IMR-90 (cell line): ENCODE measurements at regions not wholly inside any gene's neighbourhood (a gene's known extent, or its start where the extent isn't known, plus 50 kb on each side); places are given as distances from the start of the nearest gene placed in this dataset.

Experiments used
- ATAC-seq: fragments of 200-7000 bp; cut with Tn5 transposase; 2 replicates; pipeline ENCODE4 v1.9.1; 2020; ENCODE audit warnings: low read depth, mild to moderate bottlenecking, moderate library complexity
- BruUV-seq: library from RNA; stranded (reverse); fragments of 400-500 nt; replicated peaks from 2 replicates; lab custom pipeline; 2021; lab: Mats Ljungman, UMichigan
- CTCF ChIA-PET: fragments of 300-600 bp; formaldehyde crosslinking; extraction: SDS; loops from one replicate; lab custom pipeline; 2021; ENCODE audit warnings: antibody characterized with exemption; lab: Yijun Ruan, JAX
- POLR2A ChIA-PET: fragments of 300-600 bp; sonication (Branson Sonifier 250); formaldehyde crosslinking; loops from one replicate; lab custom pipeline; 2022; ENCODE audit warnings: antibody characterized with exemption; ENCODE audit not compliant: unreplicated experiment; lab: Charles Lee
- DNase-seq: peaks from one replicate; pipeline ENCODE4 v3.0.0; 2013
- H2AFZ ChIP-seq: replicated peaks from 2 replicates; pipeline ENCODE3; 2013; ENCODE audit warnings: low read length, mild to moderate bottlenecking; ENCODE audit not compliant: poor library complexity
- H2AK5ac ChIP-seq: 2 replicates; pipeline ENCODE4 v1.6.1; 2013; ENCODE audit warnings: low read depth, low read length, inconsistent platforms
- H2AK9ac ChIP-seq: replicated peaks from 2 replicates; pipeline ENCODE3; 2013; ENCODE audit warnings: mild to moderate bottlenecking, low read depth, low read length, moderate library complexity; ENCODE audit not compliant: poor library complexity
- H2BK120ac ChIP-seq: 2 replicates; pipeline ENCODE4 v1.6.1; 2013; ENCODE audit warnings: low read depth, low read length, inconsistent platforms
- H2BK15ac ChIP-seq: 3 replicates; pipeline ENCODE4 v1.6.1; 2013; ENCODE audit warnings: low read depth, low read length, inconsistent platforms
- H2BK20ac ChIP-seq: 2 replicates; pipeline ENCODE4 v1.6.1; 2013; ENCODE audit warnings: low read depth, mild to moderate bottlenecking, inconsistent platforms, low read length, moderate library complexity
- H2BK5ac ChIP-seq: 2 replicates; pipeline ENCODE4 v1.6.1; 2013; ENCODE audit warnings: mild to moderate bottlenecking, low read depth, low read length, inconsistent platforms; ENCODE audit not compliant: poor library complexity, severe bottlenecking
- H3K14ac ChIP-seq: replicated peaks from 2 replicates; pipeline ENCODE4 v1.6.1; 2013; ENCODE audit warnings: low read depth, low read length, inconsistent platforms
- H3K18ac ChIP-seq: 2 replicates; pipeline ENCODE4 v1.6.1; 2013; ENCODE audit warnings: low read depth, low read length, control low read depth
- H3K23ac ChIP-seq: 2 replicates; pipeline ENCODE4 v1.6.1; 2013; ENCODE audit warnings: low read depth, low read length, inconsistent platforms
- H3K27ac ChIP-seq: 2 replicates; pipeline ENCODE4 v1.5.1; 2013; ENCODE audit warnings: mild to moderate bottlenecking, control low read depth, low read length; ENCODE audit not compliant: insufficient read depth
- H3K27me3 ChIP-seq: 2 replicates; pipeline ENCODE4 v1.6.1; 2013; ENCODE audit warnings: low read length; ENCODE audit not compliant: control insufficient read depth, insufficient read depth
- H3K36me3 ChIP-seq: 2 replicates; pipeline ENCODE4 v1.6.1; 2013; ENCODE audit warnings: low read length, mixed read lengths; ENCODE audit not compliant: control insufficient read depth, insufficient read depth
- H3K4ac ChIP-seq: 2 replicates; pipeline ENCODE4 v1.6.1; 2013; ENCODE audit warnings: low read depth, low read length, inconsistent platforms
- H3K4me1 ChIP-seq: 2 replicates; pipeline ENCODE4 v1.6.1; 2013; ENCODE audit warnings: low read length, mixed read lengths; ENCODE audit not compliant: control insufficient read depth, insufficient read depth
- H3K4me2 ChIP-seq: 2 replicates; pipeline ENCODE4 v1.6.1; 2013; ENCODE audit warnings: low read depth, mild to moderate bottlenecking, control low read depth, low read length, moderate library complexity
- H3K4me3 ChIP-seq: 2 replicates; pipeline ENCODE4 v1.5.1; 2013; ENCODE audit warnings: low read depth, mild to moderate bottlenecking, control low read depth, low read length, moderate library complexity; ENCODE audit not compliant: insufficient read depth
- H3K56ac ChIP-seq: 2 replicates; pipeline ENCODE4 v1.6.1; 2013; ENCODE audit warnings: low read length, inconsistent platforms; ENCODE audit not compliant: insufficient read depth; ENCODE audit errors: extremely low read depth
- H3K79me1 ChIP-seq, 2 experiments: 2 replicates each; pipeline ENCODE4 v1.6.1; 2013; ENCODE audit warnings: low read length in 2 of 2, inconsistent platforms in 1 of 2, low read depth in 1 of 2
- H3K9ac ChIP-seq: 2 replicates; pipeline ENCODE4 v1.6.1; 2013; ENCODE audit warnings: low read depth, low read length, control low read depth
- H3K9me1 ChIP-seq: 2 replicates; pipeline ENCODE4 v1.6.1; 2013; ENCODE audit warnings: low read length, inconsistent platforms; ENCODE audit not compliant: insufficient read depth
- H3K9me3 ChIP-seq: 2 replicates; pipeline ENCODE4 v1.6.1; 2013; ENCODE audit warnings: low read length; ENCODE audit not compliant: control insufficient read depth, insufficient read depth
- H4K20me1 ChIP-seq: 2 replicates; pipeline ENCODE4 v1.6.1; 2013; ENCODE audit warnings: low read length, inconsistent platforms; ENCODE audit not compliant: insufficient read depth
- H4K5ac ChIP-seq: 2 replicates; pipeline ENCODE4 v1.6.1; 2013; ENCODE audit warnings: mild to moderate bottlenecking, low read depth, low read length, control low read depth
- H4K8ac ChIP-seq, 2 experiments: 2 replicates each; pipeline ENCODE4 v1.6.1; 2013; ENCODE audit warnings: low read depth in 2 of 2, low read length in 2 of 2, control low read depth in 1 of 2, inconsistent platforms in 1 of 2
- H4K91ac ChIP-seq: 2 replicates; pipeline ENCODE4 v1.6.1; 2013; ENCODE audit warnings: low read depth, low read length, inconsistent platforms; ENCODE audit not compliant: insufficient read depth
- BHLHE40 ChIP-seq: fragments of 150-350 bp; IDR thresholded peaks from 2 replicates; pipeline ENCODE4 v1.6.1; 2016; ENCODE audit warnings: mild to moderate bottlenecking, low read depth, low read length
- RAD21 ChIP-seq: IDR thresholded peaks from 2 replicates; pipeline ENCODE4 v1.6.1; 2012; ENCODE audit warnings: low read length, improper control_type of control experiment
- WGBS, 2 experiments: methylation state at CpG; one replicate each; pipeline versions ENCODE4 v1.1.5 to v1.1.7; 2013; ENCODE audit warnings: missing lambda C conversion rate in 2 of 2; ENCODE audit not compliant: insufficient read length in 1 of 2; ENCODE audit errors: extremely low coverage in 2 of 2; 5-methylcytosine and 5-hydroxymethylcytosine counted together
- dilution Hi-C: fragments of 300-500 bp; cut with HindIII; formaldehyde crosslinking; loops from one replicate; pipeline ENCODE4 v1.14.3; 2018; ENCODE audit warnings: low sequenced_read_pairs; ENCODE audit not compliant: unreplicated experiment
- in situ Hi-C: fragments of 300-500 bp; cut with MboI; formaldehyde crosslinking; loops from 3 replicates; pipeline ENCODE4 v1.14.3; 2019; ENCODE audit warnings: low sequenced_read_pairs, inconsistent platforms, mixed read lengths
- intact Hi-C: fragments of 100-400 bp; cut with micrococcal nuclease; formaldehyde crosslinking; loops from 2 replicates; pipeline ENCODE4 v1.10.0; 2022

DNA sequence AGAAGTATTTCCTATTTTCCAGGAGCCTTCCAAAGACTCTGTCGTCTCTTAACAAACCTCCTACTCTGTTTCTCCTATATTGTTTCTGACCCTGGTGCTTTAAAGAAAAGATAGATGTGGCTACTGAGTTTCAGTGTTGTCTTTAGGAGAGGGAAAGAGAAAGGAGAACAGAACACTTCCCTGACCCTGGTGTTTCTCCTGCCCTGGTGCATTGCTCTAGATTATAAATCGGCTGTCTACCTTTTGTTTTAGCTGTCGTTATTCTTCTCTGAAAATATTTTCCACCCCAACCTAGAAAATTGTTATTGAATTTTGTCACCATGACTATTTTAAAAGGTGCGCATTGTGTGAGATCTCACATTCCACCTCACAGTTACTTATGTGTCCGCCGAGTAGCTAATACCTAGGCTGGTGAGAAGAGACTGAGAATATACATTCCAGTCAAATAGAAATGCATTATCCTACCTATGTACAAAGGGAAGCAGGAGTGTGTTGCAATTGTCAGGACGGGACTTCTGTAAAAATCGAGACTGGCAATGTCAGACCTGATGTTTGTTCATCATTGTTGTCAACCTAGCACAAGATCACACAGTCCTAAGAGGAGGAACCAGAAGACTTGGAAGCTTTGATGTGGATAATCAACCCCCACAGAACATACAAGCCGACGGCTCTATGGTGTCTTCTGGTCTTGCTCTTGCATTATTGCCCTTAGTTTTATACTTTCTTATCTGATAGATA lies 108.7 kb upstream of the SLC38A4 start:
- no peak overlapping the region for H2AK9ac ChIP-seq
- H3K27ac ChIP-seq: no peak overlapping the region
- H2AK5ac ChIP-seq: no peak overlapping the region
- no peak overlapping the region for H3K4me2 ChIP-seq
- no peak overlapping the region for H4K5ac ChIP-seq
- no peak overlapping the region for H2BK120ac ChIP-seq
- no peak for DNase-seq
- H3K4me3 ChIP-seq: no peak overlapping the region
- no peak overlapping the region for H2BK15ac ChIP-seq
- H3K18ac ChIP-seq: no peak overlapping the region
- no peaks in the 10 kb centered on the region for H3K9me1 ChIP-seq
- no CpG with 5 or more reads among the region's 10 CpGs for WGBS, 2 experiments
- TF ChIP-seq BHLHE40: no peak
- no peak for TF ChIP-seq RAD21
- H3K9ac ChIP-seq: no peak overlapping the region
- dilution Hi-C loops: no loop called here
- ChIA-PET CTCF (interaction anchor here (0.7 to 2.6 kb wide), 7 partner anchors 9 to 135 kb away, joined by 3 to 11 read pairs (median 4); no protein-coding TSS in a partner anchor), POLR2A (interaction anchor here (0.5 to 0.6 kb wide), 2 partner anchors 411 to 563 kb away, joined by 4 read pairs; no protein-coding TSS in a partner anchor)
- H4K91ac ChIP-seq: no peak overlapping the region
- no peak overlapping the region for H3K56ac ChIP-seq
- H3K79me1 ChIP-seq: no peaks in the 10 kb centered on the region
- no peak for ATAC-seq
- H3K14ac ChIP-seq: no peak overlapping the region
- H2AFZ ChIP-seq: no peak overlapping the region
- H3K36me3 ChIP-seq: no peaks in the 10 kb centered on the region
- H3K23ac ChIP-seq: no peak overlapping the region
- H2BK5ac ChIP-seq: no peak overlapping the region
- 0 out of 2 replicates have a peak overlapping the region, but pooled peaks have one; percentile 16 for H2BK20ac ChIP-seq
- H3K9me3 ChIP-seq: no peaks in the 10 kb centered on the region
- in situ Hi-C loops: loop anchor here (25.0 kb wide), 1 partner anchor 247 kb away; no protein-coding TSS in a partner anchor
- H4K8ac ChIP-seq: no peak overlapping the region
- intact Hi-C loops: loop anchor here (2.0 to 10.0 kb wide), 10 partner anchors 88 to 862 kb away; partner anchors contain the start of genes SLC38A1 and SLC38A2
- no peak overlapping the region for H3K4ac ChIP-seq
- H3K27me3 ChIP-seq: no peaks in the 10 kb centered on the region
- H4K20me1 ChIP-seq: no peaks in the 10 kb centered on the region
- BruUV-seq: no TSS peak
- peaks cover 3% of the 10 kb centered on the region for H3K4me1 ChIP-seq
